ENCODE measurements at regions not wholly inside any gene's neighbourhood (a gene's known extent, or its start where the extent isn't known, plus 50 kb on each side); places are given as distances from the start of the nearest gene placed in this dataset.

DNA sequence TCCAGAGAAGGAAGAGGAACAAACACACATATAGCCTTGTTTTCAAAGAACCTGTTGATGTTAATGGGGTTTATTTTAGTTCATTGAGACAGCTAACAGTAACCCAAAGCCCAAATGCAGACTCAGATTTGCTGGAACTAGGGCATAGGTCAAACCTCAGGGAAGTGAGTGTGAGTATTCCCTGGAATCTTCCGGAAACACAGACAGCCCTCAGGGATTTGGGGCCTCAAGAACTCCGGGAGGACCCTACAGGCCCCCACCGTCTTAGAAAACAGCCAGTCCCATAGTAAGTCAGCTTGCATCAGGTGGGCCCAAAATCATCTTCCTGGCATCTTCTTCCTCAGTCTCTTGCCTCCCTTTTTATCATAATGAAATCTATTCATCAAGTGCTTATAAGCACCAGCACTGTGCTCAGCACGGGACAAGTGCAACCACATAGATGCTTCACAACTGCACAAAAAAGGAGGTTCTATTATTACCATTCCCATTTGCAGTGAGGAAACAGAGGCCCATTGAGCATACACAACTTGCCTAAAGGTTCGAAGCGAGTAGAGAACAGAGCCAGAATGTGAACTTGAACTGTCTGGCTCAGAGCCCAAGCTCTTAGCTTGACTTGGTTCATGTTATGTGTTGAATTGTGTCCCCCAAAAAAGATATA, 50.2 kb upstream of the BCL11A start:
- ATAC-seq = no peak

DNA sequence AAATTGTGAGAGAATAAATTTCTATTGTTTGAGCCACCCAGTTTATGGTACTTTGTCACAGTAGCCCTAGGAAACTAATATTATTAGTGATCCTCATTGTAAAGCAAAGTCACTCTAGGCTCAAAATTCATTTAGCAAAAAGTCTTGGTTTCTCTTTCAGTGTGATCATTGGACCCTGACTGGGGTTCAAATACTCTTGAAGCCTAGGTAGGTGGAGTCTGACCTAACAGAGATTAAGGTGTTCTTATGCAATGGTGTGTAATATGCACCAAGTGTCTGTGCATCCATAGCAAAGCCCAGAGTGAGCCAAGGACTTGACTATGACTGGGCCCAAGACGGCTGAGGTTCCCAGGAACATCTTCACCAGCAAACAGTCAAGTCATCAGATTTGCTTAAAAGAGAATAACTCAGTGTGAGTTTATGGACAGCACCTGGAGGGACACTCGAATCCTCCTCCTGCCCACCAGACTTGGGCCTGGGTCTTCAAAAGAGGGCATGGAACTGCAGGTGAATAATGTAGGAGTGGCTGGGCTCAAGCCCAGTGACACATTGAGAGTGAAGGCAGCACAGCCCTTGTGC, 51.1 kb upstream of the BCL11A start:
- no peak for ATAC-seq

DNA sequence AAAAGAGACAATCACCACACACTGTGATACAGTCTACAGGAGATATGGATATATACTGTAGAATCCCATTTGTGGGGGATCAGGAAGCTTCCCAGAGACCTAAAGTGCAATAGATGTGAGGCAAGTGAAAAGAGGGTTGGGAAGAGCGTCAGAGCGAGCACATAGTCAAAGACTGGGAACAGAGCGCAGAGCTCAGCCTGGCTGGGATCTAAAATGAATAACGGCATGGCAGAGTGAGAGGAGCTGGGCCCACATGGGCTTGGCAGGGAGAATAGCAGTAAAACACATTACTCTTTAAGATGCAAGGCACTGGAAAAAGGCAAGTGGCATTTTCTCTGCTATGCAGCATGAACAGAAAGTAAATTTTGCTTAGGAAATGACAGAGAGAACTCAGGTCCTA, 52.4 kb upstream of the BCL11A start:
- ATAC-seq = no peak

DNA sequence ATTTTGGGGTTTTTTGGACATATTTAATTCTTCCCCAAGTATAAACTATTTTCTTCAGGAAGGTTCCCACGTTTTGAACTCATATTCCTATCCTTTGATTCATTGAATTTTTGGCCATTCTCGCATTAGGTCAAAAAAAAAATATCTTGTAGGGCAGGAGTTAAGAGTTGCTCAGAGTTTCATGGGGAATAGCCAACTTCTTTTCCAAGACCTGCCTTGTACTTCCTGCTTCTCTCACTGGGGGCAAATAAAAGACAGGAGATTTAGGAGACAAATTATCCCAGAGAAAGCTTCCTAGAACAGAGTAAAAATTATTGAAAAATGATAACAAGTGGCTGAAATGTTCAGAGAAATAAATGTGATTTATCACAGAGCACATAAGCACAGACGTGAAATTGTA, 55.2 kb upstream of the BCL11A start:
- no peak for ATAC-seq

DNA sequence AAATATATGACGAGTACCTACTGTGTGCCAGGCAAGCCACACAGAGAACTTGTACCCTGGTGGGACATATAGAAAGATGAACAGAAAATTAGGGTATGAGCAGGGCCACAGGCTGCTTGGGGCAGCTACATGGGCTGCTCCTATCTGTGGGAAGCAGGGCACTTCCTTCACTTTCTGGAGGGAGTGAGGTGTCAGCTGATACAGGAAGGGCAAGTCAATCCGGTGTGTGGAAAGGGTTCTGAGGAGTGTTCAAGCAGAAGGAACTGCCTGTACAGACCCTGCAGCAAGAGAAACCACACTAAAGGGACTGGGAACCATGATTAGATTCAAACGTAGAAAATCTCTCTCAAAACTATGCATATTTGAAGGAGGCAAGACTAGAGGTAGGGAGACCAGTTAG, 58.6 kb upstream of the BCL11A start:
- no peak for ATAC-seq

DNA sequence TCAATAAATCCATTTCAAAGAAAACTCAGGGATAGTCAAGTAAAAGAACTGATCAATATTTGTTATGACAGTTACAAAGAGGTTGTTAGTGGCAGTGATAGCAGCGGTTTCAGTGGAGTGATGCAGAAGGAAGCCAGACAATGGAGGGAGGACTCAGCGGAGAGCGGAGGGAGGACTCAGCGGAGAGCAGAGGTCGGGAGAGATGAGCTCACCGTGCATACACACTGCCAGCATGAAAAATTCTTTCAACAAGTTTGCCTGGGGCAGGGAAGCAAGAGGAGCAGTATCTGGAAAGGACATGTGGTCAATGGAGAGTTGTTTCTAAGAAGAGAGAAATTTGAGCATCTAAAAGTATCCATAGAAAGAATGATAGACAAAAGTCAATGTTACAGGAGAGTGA, 60.9 kb upstream of the BCL11A start:
- ATAC-seq = no peak

DNA sequence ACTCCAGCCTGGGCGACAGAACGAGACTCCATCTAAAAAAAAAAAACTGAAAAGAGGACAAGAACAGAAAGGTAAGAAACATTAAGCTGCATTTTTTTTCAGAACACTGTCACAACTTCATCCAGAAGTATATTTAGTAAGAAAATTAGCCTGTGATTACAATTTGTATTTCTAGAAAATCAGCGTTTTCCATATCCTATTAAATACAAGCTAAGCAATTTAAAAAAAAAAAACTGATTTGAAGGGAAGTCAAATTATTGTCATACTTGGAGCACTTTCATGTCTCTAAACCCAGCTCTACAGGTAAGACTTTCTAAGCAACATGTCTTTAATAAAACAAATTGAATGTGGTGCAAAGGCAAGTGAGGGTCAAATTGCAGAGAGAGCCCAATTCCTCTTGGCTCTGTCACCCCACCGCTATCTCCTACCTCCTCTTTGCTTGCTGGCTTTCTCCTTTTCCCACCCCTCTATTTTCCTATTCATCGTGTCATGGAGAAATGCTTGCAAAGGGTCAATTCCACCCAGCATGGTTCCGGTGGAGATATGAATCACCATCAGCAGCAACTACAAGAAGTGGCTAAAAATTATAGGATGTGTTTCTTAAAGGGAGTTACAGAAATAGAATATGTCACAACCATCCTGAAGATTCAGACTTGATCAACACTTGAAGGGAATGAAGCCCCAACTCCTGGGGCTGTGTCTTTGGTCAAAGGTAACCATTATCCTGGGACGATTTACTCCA, 68.4 kb upstream of the BCL11A start:
- no peak for ATAC-seq

DNA sequence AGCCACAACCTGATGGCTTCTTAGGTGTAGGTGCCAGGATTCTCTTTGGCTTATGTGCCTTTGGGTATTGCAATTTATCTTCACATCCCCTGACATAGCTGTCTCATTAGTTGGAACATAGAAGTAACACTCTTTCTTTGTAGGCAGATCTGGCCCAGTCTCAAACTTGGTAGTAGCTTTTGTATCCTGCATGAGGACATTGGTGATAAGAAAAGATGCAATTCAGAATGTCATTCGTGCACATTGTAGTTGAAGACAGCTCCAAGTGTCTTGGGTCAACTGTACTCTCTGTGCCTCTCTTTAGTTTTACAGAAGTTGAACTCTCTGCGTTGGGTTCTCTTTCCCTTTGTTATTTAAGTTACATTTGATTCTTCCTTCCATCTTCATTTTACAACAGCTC, 69.6 kb upstream of the BCL11A start:
- no peak for ATAC-seq

DNA sequence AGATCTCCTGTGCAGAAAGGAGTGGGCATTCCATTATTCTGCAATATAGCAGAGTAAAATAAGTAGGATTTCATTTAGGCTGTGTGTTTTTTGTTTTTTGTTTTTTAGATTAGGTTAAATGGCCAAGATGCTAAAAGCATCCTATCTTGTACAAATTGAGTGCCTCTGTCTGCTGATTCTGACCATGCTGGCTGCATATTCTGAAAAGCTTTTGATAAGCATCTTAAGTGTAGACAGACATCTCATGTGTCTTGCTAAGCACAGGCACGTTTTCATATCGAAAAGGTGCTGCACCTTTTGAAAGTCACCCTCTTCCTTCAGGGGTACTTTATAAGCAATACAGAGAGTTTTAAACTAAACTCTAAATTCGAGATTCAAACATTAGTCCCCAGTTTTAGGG, 74.0 kb upstream of the BCL11A start:
- ATAC-seq = no peak

DNA sequence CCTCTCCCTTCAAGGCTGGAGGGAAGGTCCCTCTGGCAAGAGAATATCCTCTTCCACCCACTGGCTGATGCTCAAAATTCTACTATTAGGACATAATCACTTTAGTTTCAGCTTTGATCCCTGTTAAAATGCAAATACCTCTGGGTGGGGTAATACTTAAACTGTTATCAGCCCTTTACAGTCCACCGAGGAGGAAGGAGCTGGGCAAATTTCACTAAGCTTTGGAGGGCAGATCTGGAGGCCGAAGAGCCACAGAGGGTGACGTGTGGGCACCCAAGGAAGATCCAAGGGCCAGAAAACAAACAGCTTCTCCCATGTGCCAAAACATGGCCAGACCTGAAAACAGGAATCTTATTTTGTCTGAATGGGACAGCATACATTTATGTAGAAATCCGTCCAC, 74.6 kb upstream of the BCL11A start:
- no peak for ATAC-seq

DNA sequence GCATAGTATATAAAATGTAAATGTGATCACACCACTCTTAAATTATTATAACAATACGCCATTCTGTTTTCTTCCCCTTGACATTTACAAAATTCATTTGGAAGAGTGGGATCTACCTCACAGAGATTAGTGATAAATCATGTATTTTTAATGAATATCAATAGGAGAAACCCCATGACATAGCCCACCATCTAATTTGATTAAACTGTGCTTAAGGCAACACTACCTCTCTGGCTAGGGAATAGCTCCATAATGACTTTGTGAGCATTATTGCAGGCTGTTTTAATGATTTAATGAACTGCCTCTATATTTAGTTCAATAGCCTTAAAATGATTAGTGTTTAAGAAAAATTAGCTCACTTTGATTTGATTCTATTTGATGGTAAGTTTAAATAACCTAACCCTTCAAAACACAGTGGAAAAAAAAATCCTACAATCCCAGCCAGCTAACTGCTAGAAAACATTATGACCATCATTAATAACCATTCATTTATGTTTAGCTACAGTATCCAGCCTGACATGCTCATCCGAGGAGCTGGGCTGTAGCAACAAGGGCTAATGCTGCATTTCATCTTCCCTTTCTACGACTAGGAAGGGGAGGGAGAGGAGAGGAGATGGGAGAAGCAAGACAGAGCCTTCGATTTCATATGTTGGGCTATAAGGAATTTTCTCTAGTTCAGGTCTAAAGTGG, 75.3 kb upstream of the BCL11A start:
- ATAC-seq = no peak

DNA sequence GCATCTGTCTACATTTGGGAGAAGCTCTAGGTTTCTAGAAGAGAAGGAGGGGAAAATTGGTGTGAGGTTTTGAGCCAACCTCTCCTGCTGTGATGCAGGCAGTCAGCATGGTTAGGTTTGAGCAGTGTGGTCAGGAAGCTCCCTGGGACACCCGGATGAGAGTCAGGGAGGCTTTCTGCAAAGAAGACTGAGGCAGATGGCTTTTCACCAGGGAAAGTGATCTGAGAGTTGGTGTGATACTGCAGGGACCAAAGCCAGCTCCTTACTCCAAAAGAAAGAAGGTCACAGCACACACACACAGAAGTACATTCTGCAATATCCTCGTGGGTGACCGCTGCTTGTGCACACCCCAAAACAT, 75.8 kb upstream of the BCL11A start:
- no peak for ATAC-seq

DNA sequence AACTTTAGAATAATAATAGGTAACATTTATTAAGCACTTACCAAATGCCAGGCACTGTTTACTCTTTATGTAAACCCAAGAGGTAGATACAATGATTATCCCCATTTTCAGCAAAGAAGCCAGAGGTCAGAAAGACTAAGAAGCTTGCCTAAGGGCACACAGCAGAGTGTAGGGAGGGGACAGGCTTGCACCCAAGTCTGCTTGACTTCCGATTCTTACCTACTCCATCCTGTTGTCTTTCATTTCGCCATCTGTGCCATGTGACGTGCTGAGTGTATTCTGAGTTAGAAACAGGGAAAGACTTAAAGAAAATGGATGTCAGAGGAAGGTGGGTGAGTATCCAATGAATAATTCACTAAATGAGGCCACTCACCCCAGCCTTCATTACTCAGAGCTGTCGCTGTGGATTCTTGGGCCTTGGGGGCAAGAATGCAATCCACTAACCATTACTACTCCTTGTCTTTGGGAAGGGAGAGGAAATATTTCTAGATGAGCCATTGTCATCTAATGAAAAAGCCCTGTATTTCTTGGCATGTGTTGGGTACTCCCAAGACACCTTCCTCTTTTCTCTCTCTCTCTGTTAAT, 76.4 kb upstream of the BCL11A start:
- ATAC-seq = no peak

DNA sequence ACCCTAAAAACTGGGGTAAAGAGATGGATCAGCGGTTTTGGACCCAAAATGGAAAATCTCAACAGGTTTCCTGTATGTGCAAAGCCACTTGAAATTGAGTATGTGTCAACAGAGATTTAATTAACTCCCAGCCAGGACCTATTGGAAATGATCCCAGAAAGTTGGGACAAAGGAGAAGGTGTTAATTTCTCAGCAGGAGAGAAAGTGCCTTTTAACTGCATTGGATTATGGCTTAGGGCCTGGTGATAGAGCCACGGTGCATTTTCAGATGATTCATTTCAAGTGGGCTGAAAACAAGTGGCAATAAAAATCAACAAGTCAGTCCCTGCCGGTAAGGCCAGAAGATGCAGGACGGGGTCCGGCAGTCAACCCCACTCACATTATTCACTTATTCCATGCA, 80.2 kb upstream of the BCL11A start:
- ATAC-seq = no peak

DNA sequence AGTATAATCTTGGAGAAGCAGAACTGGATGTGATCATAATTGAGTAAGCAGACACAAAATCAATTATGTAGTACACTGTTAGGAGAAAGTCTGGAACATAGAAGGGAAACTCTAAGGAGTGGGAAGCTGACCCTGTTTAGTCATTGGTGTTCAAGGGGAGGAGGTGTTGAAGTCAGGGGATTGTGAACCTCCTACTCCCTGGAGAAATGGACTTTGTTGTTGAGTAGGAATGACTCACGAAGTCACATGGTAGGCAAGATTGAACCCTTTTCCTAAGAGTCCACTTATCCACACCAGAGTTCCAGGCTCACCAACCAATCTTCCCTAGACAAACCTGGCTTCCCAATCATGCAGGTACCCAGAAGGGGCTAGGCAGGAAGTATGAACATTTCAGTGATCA, 81.0 kb upstream of the BCL11A start:
- no peak for ATAC-seq

DNA sequence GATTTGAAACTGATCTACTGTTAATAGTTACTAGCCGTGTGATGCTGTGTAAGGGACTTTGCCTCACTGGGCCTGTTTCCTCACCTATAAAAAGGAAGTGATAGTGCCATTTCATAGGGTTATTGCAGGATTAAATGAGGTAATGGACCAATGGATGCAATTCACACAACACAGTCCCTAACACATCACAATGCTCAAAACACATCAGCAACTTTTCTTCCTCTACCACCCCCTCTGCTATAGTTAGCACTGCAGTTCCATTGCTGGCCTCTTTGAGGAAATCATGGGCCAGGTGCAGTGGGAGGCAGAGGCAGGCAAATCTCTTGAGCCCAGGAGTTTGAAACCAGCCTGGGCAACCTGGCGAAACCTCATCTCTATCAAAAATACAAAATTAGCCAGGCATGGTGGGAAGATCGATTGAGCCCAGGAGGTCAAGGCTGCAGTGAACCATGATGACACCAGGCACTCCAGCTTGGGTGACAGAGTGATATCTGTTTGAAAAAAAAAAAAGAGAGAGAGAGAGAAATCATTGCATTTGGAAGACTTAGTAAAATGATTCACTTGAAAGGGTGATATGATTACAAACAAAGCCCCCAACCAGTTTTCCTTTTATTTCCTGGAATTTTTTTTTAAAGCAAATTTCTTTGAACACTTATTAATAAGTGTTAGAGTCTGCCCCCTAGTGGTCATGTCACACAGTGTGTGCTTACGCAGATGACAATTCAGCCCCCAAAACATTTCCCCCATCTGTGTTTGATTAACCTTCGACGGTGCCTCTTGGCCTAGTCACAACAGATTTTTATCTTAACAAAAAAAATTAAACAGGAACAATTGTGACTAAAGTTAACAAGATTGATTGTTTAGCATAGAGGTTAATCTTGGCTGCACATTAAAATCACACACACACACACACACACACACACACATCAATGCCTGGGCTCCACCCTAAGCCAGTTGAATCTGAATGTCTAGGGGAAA, 88.6 kb upstream of the BCL11A start:
- ATAC-seq = no peak

DNA sequence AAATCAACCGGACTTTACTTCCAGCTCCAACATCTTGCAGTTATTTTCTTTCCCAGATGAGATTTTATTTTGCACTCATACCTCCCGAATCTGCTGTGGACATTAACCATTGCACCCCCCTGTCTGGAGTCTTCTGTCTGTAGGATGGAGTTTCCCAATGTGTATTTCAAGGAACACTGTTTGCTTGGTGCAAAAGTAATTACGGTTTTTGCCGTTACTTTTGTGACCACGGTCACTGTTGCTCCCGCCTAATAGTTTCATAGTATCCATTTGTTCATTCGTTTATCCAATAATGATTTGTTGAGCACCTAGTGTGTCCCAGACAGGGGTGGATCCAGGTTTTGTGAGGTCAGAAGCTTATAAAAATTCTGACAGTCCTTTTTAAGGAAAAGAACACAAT, 90.3 kb upstream of the BCL11A start:
- no peak for ATAC-seq

DNA sequence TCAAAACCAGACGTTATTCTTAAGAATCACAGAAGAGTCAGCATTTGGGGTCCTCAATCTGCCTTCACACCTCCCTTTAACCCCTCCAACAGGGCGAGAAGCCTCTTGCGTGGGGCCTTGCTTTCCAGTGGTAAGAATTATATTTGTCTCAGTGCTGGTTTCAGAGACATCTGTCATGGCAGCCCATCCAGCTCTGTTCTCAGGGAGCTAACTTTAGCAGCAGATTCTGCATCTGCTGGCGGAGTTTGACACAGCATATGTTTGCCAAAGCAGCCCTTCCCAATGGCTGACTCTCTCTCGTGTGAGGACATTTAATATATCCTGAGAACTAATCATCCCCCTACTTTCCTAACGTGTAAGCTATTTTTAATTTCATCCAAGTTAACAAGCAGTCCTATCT, 91.5 kb upstream of the BCL11A start:
- ATAC-seq = no peak

DNA sequence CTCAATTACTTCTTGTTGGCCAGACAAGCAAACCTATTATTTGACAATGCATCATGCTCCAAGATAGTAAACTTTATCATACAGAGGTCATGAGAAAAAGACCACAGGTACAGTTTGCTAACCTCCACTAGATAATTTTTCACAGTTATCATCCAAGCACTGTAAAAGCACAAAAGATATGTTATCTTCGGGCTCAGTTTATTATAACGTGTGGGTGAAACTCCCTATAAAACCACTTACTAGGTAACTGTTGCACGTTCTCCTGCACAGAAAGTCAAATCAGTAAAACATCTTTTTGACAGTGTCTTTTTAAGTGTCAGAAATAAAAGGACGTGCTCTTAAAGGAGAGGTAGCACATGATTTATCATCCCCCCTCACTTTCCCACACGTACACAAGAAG, 94.7 kb upstream of the BCL11A start:
- no peak for ATAC-seq

DNA sequence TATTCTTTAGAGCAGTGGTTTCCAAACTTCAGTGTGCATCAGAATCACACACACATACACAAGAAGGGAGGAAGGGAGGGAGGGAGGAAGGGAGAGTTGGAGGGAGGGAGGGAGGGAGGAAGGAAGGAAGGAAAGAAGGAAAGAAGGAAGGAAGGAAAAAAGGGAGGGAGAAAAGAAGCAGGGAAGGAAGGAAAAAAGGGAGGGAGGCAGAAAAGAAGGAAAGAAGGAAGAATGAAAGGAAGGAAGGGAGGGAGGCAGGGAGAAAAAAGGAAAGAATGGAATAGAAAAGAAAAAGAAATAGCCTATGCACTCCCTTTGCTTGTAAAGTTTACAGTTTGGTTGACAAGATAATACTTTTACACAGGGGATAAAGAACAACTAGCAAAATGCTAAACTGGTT, 96.3 kb upstream of the BCL11A start:
- ATAC-seq = no peak

DNA sequence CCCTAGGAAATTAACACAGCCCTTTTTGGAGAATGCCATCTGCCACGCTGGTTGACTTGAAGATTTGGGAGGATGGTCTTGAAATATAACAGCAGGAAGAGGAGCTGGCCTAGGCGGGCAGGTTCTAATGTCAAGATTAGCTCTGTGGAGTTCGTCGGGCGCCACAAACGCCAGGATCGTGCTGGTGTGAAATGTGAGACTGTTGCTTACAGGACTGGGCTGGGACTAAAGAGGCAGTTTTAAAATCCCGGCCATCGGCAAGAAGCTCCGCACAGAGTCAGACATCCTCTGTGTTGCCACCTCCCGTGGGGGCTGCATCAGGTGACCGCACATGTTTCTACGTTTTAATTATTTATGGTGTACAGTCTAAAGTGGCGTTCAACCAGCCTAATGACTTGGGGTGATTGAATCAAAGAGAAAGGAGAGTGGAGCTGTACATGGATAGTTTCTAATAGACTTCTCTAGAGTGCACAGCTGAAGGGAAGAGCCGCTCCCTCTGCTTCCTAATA, 99.4 kb upstream of the BCL11A start:
- ATAC-seq = no peak

DNA sequence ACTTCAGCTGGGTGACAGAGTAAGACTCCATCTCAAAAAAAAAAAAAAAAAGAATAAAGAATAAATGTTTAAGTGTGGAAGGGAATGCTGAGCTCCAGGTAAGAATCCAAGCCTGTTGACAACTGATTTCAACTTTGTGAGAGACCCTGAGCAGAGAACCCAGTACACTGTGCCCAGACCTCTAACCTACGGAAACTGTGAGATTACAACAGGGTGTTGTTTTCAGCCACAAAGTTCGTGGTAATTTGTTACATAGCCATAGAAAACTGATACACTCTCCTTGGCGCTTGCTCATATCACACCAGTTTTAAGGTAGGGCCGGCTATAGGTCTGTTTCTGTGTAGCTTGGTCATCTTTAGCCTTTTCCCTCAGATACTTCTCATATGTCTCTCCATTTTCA, 98.4 kb upstream of the PAPOLG start:
- ATAC-seq = no peak

All from activated CD4-positive, CD25-positive, alpha-beta regulatory T cell treated with anti-CD3 and anti-CD28 coated beads, Interleukin-2, amount 50 U/mL, for 24 hours (primary cell).